GM12892 (cell line): ENCODE measurements at regions not wholly inside any gene's neighbourhood (a gene's known extent, or its start where the extent isn't known, plus 50 kb on each side); places are given as distances from the start of the nearest gene placed in this dataset.

Experiments
- POLR2A ChIP-seq: IDR thresholded peaks from 2 replicates; pipeline ENCODE4 v1.6.1; 2011; ENCODE audit warnings: low read depth, low read length, control low read depth
- POLR2AphosphoS5 ChIP-seq: IDR thresholded peaks from 2 replicates; pipeline ENCODE4 v1.6.1; 2011; ENCODE audit warnings: low read depth, low read length, control low read depth
- TAF1 ChIP-seq: IDR thresholded peaks from 2 replicates; pipeline ENCODE4 v1.6.1; 2011; ENCODE audit warnings: low read depth, mild to moderate bottlenecking, control low read depth, low read length, borderline replicate concordance

- TF ChIP-seq POLR2A (no peak), POLR2AphosphoS5 (no peak), TAF1 (no peak)
Measured at GRCh38 chr10:63066606-63067005, 66.5 kb upstream of the NRBF2 start.
